Erythroblast (primary cell): ENCODE measurements at regions not wholly inside any gene's neighbourhood (a gene's known extent, or its start where the extent isn't known, plus 50 kb on each side); places are given as distances from the start of the nearest gene placed in this dataset.

ENCODE experiments used
- GATA1 ChIP-seq: IDR thresholded peaks from 2 replicates; pipeline ENCODE4 v1.6.1; 2011; ENCODE audit warnings: low read depth, mild to moderate bottlenecking, control low read depth, low read length, moderate library complexity
- POLR2A ChIP-seq: IDR thresholded peaks from 2 replicates; pipeline ENCODE4 v1.6.1; 2011; ENCODE audit warnings: mild to moderate bottlenecking, low read length

DNA sequence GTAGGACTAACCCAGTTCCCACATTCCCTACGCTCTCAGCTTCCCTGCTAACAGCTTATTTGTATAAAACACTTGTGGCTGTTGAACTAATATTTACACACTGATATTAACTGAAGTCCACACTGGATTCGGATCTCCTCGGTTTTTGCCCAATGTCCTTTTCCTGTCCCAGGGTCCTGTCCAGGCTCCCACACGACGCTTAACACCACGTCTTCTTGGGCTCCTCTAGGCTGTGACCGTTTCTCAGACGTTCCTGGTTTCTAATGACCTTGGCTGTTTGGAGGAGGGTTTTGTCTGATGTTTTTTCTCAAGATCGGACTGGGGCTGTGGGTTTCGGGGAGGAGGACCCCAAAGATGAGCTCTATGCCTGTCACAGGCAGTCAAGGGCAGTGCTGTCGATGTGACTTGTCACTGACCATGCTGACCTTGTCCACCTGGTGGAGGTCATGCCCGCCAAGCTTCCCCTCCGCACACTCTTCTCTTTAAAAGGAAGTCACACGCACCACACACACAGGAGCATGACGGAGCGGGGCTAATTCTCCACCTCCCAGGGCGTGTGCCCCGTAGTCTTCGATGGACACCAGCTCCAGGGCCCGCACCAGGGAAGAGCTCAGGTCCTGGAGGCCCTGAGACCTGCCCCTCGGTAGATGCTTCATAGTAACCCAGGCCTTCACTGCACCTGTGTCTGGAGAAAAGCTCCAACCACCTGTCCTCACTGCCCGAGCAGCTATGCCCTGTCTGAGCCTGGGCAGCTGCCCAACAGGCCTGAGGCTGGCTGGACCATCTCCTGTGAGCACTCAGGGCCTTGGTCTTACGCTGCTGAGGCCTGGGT lies 72.0 kb downstream of the TTLL2 start:
- TF ChIP-seq POLR2A = no peak
- TF ChIP-seq GATA1 = no peak
